PFSK-1 (cell line): ENCODE measurements at regions not wholly inside any gene's neighbourhood (a gene's known extent, or its start where the extent isn't known, plus 50 kb on each side); places are given as distances from the start of the nearest gene placed in this dataset.

Experiments used
- FOXP2 ChIP-seq: optimal IDR thresholded peaks from 2 replicates; pipeline ENCODE3; 2011; ENCODE audit warnings: borderline replicate concordance, control low read depth, inconsistent platforms; ENCODE audit not compliant: insufficient read depth; ENCODE audit errors: extremely low read length, extremely low read depth
- POLR2AphosphoS5 ChIP-seq: IDR thresholded peaks from 2 replicates; pipeline ENCODE4 v1.6.1; 2012; ENCODE audit warnings: low read depth, mild to moderate bottlenecking, control low read depth, low read length, moderate library complexity
- SIN3A ChIP-seq: IDR thresholded peaks from 2 replicates; pipeline ENCODE4 v1.6.1; 2012; ENCODE audit warnings: mild to moderate bottlenecking, low read length, moderate library complexity, borderline replicate concordance; ENCODE audit not compliant: insufficient read depth
- TAF1 ChIP-seq: IDR thresholded peaks from 2 replicates; pipeline ENCODE4 v1.6.1; 2012; ENCODE audit warnings: low read length, control low read depth, borderline replicate concordance; ENCODE audit not compliant: insufficient read depth
- TF ChIP-seq, protein P1 (sequence below), 2 experiments: IDR thresholded peaks; 2 replicates each; pipeline versions ENCODE4 v1.6.1 to v1.8.0; 2011 to 2012; ENCODE audit warnings: low read depth in 2 of 2, low read length in 2 of 2, control low read depth in 1 of 2, inconsistent platforms in 1 of 2, mild to moderate bottlenecking in 1 of 2, moderate library complexity in 1 of 2; ENCODE audit not compliant: insufficient read depth in 1 of 2

- no peak for TF ChIP-seq FOXP2
Measured at GRCh38 chr12:46557539-46558373, 185.2 kb upstream of the SLC38A2 start.

DNA sequence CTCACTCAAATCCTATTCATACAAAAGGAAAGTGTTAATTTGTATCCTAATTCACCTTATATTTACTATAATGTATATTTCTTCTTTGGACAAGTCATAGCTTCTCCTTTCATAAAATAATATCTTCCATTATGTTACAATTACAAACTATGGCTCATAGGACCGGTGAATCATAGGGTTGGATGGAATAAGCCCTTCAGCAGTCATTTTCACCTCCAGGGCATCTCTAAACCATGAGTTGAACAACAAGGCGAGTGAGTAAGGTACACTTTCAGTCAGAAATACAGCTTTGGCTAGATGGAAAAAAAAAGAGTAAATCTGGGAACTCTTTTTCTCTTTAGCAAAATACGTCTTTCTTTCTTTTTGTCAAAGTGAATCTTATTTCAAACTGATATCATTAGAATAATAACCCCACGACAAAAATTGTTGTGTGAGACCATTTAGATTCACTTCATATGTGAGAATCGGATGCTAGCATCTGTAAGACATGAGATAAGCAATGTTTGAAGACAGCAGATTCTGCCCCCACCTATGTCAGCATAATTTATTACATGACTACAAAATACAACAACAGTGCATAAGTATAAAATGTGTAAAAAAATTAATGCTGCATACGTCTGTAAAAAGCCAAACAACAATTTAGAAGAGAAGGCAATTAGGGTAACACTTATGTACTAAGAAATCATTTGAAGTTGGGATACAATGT lies 184.4 kb upstream of the SLC38A2 start:
- TF ChIP-seq TAF1 (no peak), POLR2AphosphoS5 (no peak), SIN3A (no peak), FOXP2 (no peak)
- TF ChIP-seq, protein P1, sequence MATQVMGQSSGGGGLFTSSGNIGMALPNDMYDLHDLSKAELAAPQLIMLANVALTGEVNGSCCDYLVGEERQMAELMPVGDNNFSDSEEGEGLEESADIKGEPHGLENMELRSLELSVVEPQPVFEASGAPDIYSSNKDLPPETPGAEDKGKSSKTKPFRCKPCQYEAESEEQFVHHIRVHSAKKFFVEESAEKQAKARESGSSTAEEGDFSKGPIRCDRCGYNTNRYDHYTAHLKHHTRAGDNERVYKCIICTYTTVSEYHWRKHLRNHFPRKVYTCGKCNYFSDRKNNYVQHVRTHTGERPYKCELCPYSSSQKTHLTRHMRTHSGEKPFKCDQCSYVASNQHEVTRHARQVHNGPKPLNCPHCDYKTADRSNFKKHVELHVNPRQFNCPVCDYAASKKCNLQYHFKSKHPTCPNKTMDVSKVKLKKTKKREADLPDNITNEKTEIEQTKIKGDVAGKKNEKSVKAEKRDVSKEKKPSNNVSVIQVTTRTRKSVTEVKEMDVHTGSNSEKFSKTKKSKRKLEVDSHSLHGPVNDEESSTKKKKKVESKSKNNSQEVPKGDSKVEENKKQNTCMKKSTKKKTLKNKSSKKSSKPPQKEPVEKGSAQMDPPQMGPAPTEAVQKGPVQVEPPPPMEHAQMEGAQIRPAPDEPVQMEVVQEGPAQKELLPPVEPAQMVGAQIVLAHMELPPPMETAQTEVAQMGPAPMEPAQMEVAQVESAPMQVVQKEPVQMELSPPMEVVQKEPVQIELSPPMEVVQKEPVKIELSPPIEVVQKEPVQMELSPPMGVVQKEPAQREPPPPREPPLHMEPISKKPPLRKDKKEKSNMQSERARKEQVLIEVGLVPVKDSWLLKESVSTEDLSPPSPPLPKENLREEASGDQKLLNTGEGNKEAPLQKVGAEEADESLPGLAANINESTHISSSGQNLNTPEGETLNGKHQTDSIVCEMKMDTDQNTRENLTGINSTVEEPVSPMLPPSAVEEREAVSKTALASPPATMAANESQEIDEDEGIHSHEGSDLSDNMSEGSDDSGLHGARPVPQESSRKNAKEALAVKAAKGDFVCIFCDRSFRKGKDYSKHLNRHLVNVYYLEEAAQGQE (IDR thresholded peaks at IDR 0.05; ENCODE audit: insufficient read depth in 1 of 2, low read depth in 2 of 2, low read length in 2 of 2): no peak

DNA sequence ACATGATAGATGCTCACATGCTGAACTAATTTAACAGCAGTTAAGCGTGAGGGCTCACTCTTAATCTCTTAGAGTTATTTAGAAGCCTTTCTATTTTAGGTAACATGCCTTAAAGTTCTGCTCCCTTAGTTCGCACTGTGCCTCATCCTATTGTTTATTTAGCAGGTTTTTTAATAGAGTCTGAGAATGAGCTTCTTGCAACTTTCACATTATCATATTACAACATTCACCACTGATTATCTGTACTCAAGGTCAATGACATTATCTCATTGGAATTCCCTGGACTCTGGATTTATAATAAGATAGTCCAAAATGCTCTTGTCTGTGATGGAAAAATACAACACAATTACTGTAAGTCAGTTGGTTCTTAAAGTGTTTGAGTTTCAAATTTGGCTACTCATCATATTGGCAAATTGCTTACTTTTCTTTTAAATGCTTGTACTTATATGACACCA lies 183.6 kb upstream of the SLC38A2 start:
- TF ChIP-seq POLR2AphosphoS5 (no peak), SIN3A (no peak), FOXP2 (no peak), TAF1 (no peak)
- TF ChIP-seq, protein P1 (IDR thresholded peaks at IDR 0.05; ENCODE audit: insufficient read depth in 1 of 2, low read depth in 2 of 2, low read length in 2 of 2): no peak

- TF ChIP-seq POLR2AphosphoS5 (no peak), TAF1 (no peak), SIN3A (no peak), FOXP2 (no peak)
- TF ChIP-seq, protein P1 (IDR thresholded peaks at IDR 0.05; ENCODE audit: insufficient read depth in 1 of 2, low read depth in 2 of 2, low read length in 2 of 2): no peak
Measured at GRCh38 chr12:46555406-46555852, 182.9 kb upstream of the SLC38A2 start.

DNA sequence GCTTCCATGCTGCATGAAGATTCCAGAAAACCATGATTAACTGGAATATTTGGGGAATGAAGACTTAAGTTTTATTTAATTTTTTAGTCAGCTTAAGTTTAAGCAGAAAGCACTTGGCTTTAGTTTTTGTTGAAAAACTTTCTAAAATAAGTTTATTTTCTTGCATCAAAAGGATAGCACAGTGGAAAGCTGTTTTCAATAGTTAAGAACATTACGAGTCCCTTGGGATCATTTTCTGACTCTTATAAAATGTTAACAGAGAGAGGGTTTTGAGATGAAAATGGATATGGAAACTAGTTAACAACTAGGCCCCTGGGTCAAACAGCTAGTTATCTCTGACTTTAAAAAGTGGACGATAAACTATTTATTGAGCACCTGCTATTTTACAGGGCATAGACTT lies 181.9 kb upstream of the SLC38A2 start:
- TF ChIP-seq SIN3A (no peak), FOXP2 (no peak), TAF1 (no peak), POLR2AphosphoS5 (no peak)
- TF ChIP-seq, protein P1 (IDR thresholded peaks at IDR 0.05; ENCODE audit: insufficient read depth in 1 of 2, low read depth in 2 of 2, low read length in 2 of 2): no peak
